ENCODE measurements at regions not wholly inside any gene's neighbourhood (a gene's known extent, or its start where the extent isn't known, plus 50 kb on each side); places are given as distances from the start of the nearest gene placed in this dataset.
"Not testable (repeated sequence)": the region's sequence is repeated elsewhere in the genome, so short reads cannot be mapped to it uniquely, and the experiment has no call there.

DNA sequence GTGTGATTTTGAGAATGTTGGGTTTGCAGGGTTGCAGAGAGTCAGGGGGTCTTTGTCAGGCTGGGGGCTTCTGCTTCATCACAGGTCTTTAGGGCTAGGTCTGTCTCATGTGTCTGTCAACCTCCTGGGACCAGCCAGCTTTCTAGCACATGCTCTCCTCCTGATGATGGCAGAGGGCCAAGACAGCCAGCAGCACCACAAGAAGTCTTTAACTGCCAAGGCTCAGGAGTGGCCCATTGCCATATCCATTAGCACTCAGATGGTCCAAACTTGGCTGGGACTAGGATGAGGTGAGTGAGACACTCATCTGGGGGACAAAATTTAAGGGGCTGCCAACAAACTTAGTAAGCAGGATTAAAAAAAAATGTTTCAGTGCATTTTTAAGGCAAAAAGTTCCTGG is 384.2 kb upstream of the CDH10 start:
- FAIRE-seq (no peak), DNase-seq (ENCODE audit: low spot score) (peak; percentile 9)

DNA sequence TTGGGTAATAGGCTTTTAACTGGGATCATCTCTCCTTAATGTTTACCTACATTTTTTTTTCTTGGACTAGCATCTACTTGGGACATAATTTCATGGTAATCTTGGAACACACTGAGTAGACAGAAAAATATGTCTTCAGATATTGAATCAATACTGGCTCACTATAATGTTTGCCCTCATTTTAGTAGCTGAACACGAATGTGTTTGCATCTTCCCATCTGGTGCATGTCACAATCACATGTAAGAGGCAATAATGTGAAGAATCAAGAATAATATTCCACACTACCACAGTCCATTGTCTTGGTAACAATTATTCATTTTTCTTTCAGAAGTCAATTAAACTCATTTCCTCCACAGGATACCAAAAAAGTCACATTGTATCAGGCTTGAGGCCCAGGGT is 382.7 kb upstream of the CDH10 start:
- FAIRE-seq (no peak), DNase-seq (ENCODE audit: low spot score) (no peak)

DNA sequence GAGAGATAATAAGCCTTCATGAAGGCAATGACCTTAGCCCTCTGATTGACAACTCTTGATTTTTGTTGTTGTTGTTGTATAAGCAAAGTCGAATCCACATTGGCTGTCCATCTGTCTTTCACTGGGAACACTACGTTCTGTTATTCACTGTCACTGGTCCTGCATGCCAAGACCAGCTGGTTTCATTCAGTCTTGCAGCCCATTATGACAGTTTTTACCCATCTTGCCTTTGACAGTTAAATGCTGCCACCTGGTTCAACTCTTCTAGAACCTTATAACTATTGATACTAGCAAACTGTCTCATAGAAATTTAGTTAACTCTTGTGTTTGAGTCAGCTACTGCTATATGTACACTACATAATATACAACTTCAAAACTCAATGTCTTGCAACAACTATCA is 382.3 kb upstream of the CDH10 start:
- no peak for FAIRE-seq
- DNase-seq (ENCODE audit: low spot score): no peak

DNA sequence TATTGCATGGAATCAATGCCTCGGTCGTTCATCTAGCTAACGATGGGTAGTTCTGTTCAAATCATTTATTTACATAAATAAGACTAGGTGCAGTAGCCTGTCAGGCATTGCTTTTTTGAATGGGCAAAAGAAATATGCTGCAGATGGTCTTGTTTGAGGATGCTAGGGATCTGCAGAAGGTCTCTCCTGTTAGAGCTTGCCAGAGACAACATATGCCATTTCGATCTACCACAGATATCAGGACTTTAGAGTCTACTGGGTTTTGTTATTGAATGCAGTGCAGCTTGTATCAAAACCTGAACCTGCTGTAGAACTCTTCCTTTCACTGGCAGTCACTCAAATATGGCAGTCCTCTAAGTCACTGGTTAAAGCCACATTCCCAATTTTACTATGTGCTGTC is 381.1 kb upstream of the CDH10 start:
- no peak for DNase-seq (ENCODE audit: low spot score)
- FAIRE-seq: no peak

DNA sequence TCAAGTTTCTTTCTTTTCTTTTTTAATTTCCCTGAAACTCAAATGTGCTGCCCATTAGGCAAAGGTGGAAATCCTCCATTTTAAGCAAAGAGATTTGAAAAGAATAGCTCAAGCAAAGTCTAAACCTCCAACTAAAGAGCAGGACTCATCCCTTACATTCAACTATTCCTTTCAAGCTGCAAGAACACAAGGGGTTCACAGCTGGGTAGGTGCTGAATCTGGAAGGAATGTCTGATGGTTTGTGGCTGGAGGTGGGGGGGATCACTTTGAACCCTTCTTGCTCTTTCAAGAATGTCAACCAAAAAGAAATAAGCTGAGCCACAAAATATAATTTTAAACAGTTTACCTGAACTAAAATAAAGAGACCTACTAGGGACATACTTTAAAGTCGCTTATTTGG is 375.7 kb upstream of the CDH10 start:
- DNase-seq (ENCODE audit: low spot score): no peak
- no peak for FAIRE-seq

DNA sequence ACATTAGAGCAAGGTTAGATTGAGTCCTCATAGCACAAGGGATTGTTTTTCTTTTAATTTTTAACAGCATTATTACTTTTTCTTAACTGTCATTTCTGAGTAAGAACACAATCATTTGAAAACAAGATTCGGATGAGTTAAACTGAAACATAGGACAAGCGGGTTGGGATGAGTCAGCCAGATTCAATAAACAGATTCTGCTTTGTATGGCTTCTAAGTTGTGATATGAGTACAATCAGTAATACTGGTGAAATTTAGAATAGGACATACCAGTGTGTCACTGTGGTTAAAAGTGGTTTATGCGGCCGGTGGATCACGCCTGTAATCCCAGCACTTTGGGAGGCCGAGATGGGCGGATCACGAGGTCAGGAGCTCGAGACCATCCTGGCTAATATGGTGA is 364.3 kb upstream of the CDH10 start:
- no peak for FAIRE-seq
- no peak for DNase-seq (ENCODE audit: low spot score)

DNA sequence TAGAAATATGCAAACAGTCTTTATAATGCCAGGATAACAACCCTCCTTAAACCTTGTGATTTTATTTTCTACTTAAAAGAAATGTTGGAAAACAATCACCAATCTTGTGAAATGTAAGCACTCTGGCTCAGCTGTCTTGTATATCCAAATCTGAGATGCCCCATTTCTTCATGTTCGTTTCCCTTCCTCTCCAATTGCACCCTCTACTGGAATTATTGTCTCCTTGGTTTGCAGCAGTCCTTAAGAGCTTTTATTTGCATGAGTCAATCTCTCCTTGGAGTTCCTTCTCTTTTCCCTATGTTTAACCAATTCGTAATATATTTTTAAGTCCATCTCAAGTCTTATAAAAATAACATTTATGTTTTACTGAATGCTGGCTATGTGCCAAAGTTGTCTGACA is 362.0 kb upstream of the CDH10 start:
- DNase-seq (ENCODE audit: low spot score): peak; percentile 12
- no peak for FAIRE-seq

DNA sequence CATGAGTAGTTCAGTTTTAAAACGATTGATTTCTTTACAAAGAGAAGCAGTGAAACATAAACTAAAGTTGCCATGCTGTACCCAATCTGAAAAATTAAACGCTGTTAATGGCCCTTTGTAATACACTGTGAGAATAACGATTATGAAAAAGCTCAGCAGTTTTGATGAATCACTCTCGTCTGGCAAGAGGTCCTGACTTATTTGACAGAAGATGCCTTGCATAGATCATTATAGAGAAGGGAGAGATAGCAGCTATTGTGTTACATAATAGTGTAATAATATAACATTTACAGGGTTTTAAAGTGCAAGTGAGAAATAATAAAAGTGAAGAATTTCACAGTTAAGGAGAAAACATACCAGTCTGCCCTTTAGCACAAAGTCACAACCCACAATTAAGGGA is 361.5 kb upstream of the CDH10 start:
- DNase-seq (ENCODE audit: low spot score) (no peak), FAIRE-seq (no peak)

DNA sequence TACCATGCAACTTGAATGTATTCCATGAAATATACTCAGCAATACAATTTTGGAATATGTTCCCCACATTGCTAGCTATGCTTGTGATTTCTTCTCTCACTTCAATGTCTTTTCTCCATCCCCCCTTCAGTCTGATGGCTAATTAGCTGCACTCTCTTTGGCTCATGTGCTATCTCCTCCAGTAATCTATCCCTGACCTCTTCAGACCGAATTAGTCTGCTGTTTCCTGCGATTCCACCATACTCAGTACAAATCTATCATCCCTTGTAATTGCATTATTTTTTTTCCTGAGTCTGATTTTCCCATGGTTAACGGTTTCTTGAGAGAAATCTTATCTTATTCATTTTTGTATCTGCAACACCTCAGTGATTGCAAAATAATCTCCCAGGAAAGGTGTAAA is 360.7 kb upstream of the CDH10 start:
- FAIRE-seq: no peak
- no peak for DNase-seq (ENCODE audit: low spot score)

DNA sequence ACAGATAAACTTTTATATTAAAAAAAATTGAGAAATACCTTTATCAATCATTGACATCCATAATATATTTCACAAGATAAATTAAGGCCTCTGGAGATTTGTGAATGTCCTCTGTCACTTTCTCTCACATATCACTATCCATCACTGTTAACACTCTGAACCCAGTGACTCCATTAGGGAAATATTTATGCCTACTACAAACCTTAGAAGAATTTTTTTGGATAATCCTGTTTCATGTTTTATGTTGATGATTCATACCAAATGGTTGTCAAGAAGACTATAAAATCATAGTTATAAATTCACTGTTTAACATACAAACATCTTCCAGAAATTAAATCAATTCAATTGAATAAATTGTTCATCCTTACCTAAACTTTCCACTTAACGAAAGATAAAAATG is 357.6 kb upstream of the CDH10 start:
- DNase-seq (ENCODE audit: low spot score) (no peak), FAIRE-seq (no peak)

DNA sequence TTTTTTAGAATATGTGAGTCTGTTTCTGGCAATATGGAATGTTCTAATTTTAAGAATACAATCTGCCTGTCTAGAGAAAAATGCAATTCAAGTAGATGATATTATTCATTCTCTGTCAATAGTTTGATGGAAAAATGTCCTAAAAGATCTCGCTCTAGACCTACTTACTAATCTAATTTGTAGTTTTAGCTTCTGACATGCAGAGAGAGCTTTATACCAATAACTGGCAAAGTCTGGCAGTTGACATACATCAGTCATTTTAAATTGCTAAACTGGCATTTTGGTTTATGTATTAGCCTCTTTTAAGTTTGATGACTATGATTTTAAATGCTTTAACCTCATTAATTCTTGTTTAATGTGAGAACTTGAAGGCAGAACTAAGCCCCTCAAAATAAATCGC is 355.0 kb upstream of the CDH10 start:
- FAIRE-seq: no peak
- DNase-seq (ENCODE audit: low spot score): no peak

DNA sequence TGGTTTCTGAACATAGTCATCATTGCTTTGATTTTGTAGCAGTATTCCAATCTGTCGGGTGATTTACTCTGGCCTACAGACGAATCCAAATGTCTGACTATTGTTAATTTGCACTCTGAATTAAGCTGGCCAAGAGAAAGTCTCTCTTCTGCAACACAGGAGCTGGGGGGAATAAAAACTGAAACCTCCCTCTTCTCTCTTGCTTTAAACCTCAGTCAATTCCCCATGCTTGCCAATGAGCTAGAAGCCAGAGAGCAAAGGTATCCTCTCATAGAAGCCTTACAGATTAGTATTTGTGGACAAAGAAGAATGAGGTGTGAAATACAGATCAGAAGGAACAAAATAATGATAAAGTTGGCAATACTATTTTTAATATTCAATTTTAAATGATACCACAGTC is 353.9 kb upstream of the CDH10 start:
- FAIRE-seq: no peak

DNA sequence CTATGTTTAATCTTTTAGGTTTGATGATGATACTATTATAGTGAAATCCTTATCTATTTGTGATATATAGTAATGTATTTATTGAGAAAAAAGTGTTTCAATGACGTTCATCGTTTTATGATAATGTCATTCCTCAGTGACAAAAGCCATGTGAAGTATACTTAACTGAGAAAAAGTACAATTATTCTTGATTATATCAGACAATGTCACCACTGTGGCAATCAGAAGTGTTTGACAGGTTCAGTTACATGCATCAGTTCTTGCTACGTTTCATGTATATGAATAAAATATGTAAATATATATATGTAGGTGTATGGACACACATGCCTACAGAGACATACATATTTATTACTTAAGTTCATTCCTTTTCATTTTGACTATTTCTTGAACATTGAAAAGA is 341.5 kb upstream of the CDH10 start:
- FAIRE-seq (no peak), DNase-seq (ENCODE audit: low spot score) (no peak)

More for the DNA sequence above, 353.9 kb upstream of the CDH10 start:
- no peak for DNase-seq (ENCODE audit: low spot score)

DNA sequence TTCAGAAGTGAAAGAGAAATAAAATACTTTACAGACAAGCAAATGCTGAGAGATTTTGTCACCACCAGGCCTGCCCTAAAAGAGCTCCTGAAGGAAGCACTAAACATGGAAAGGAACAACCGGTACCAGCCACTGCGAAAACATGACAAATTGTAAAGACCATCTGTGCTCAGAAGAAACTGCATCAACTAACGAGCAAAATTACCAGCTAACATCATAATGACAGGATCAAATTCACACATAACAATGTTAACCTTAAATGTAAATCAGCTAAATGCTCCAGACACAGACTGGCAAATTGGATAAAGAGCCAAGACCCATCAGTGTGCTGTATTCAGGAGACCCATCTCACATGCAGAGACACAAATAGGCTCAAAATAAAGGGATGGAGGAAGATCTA is 333.8 kb upstream of the CDH10 start:
- not testable (repeated sequence) for FAIRE-seq; DNase-seq (ENCODE audit: low spot score)

DNA sequence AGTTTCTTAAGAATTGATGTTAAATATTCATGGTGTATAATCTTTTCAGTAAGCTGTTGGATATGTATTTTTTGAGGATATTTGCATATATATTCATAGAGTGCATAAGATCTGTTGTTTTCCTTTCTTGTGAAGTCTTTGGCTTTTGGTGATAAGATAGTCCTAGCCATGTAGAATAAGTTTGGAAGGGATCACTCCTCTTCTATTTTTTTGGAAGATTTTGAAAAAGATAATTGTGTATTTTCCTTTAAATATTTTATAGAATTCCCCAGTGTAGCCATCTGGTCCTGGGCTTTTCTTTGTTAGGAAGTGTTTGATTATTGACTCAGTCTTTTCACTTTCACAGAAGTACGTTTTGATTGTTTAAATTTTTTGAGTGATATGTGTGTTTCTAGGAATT is 318.8 kb upstream of the CDH10 start:
- FAIRE-seq: no peak
- no peak for DNase-seq (ENCODE audit: low spot score)

DNA sequence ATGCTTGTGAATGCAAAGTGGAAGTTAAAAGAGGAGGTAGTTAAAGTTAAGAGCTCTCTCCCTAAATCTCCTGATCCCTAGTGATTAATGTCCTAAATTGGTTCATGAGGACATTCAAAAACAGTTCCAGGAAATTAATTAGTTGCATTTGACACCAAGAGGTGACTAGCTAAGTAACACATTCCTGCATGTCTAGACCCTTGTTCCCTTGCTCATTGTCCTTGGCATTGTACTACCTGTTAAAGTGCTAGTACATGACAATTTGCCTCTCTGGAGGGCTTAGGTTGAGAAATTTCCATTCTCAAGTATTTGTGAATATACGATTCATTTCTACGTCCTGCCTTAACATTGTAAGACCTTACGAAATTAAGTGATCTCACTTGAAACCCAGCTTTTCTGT is 278.6 kb upstream of the CDH10 start:
- FAIRE-seq: no peak

DNA sequence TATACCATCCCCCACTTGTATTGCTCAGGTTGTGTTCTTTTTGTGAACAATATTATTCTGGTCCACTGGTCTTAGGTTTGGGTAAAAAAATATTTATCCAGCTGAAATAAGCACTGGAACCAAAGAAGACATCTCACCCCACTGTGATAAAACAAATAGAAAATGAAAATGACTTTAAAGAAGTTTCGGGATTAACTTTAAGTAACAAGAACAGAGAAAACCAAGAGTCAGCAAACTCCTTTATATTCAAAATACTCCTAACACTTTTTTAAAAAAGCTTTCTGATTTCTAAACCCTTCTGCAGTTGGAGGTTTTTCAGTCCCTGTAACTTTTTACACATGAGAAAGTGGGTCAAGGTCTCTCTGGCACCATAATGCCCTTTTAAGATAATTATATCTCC is 273.9 kb upstream of the CDH10 start:
- FAIRE-seq: no peak

More for the DNA sequence above, 278.6 kb upstream of the CDH10 start:
- no peak for DNase-seq (ENCODE audit: low spot score)

DNA sequence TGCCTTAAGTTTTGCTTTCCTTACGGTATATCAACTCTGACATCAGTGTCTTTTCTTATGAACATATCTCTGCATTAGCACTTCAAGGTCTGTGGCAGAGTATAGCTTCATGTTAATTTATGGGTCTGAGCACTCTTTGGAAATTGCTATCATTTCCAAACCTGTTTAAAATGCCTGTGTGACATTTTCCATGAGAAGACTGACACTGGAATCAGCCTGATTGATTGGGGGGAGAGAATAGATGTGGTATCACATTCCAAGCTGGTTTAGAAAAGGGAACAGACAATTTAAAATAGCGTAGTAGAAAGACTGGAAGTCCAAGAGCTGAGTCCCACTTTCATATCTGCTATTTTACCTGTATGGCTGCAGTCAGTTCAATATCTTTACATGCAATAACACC is 272.1 kb upstream of the CDH10 start:
- DNase-seq (ENCODE audit: low spot score) (no peak), FAIRE-seq (no peak)

More for the DNA sequence above, 273.9 kb upstream of the CDH10 start:
- DNase-seq (ENCODE audit: low spot score): no peak

DNA sequence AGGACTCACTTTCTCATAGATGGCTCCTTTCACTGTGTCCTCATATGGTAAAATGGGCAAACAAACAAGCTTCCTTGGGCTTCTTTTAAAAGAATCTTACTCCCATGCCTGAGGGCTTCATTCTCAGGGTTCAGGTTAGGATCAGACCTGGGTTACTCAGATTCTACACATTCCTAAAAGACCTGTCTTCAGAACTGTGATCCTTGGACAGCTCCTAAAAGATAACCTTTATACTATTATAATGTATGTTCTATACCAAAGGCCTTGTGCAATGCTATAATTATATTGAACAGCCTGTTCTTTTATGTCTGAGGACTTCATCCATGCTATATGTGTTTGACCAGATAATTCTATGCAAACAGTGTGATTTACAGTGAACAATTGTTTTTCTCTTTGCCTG is 264.4 kb upstream of the CDH10 start:
- DNase-seq (ENCODE audit: low spot score) (no peak), FAIRE-seq (no peak)

DNA sequence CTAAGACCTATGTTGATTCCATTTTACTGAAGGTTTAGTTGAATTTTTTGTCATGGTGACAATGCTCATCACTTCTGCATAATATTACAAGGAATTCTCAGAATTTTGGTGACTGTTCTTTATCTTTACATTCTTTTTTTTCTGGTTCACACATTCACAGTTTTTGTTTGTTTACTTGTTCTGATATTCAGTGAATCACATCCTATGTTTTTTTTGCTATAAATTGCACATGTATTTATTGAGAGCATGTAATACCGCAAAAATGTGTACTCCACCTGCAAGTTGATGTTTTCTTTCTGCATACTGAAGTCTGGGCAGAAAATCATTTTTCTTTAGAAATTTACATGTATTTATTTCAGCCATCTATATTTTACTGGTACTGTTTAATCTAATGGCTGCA is 261.9 kb upstream of the CDH10 start:
- DNase-seq (ENCODE audit: low spot score) (no peak), FAIRE-seq (no peak)

DNA sequence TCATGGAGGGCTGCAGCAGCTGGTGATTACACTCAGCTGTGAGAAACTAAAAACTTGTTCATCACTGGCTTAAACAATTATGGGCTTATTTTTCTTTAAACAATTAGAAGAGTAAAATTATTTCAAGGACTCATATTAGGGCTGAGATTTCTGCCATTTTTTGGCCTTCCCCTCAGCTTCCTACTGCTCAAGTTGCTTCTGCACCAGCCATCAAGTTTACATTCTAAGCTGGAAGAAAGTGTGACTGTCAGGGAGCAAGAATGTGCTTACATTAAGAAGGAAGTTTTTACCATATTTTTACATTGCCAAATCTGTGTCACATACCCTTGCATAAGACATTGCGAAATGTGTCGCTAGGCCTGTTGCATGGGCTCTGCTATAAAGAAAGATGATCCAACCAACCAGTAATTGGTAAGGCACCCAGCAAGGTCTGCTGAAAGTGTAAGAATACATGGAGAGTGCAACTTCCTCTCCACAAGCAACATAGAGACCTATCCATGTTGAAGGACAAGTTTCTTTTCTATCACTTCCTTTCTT is 260.3 kb upstream of the CDH10 start:
- DNase-seq (ENCODE audit: low spot score): no peak
- no peak for FAIRE-seq

DNA sequence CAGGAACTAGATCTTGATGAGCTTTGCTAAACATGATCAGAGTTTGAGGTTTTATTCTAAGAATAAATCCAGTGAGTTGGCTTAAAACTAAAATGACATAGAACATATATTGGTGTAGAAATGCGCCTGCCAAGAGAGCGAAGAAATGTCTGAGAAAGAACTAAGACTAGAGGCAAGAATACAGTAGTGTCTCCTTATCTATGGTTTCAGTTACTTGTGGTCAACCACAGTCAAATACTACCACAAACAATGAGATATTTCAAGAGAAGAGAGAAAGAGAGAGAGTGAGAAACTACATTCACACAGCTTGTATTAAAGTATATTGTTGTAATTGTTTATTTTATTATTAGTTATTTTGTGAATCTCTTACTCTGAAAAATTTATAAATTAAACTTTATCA is 254.4 kb upstream of the CDH10 start:
- DNase-seq (ENCODE audit: low spot score): no peak
- FAIRE-seq: no peak

DNA sequence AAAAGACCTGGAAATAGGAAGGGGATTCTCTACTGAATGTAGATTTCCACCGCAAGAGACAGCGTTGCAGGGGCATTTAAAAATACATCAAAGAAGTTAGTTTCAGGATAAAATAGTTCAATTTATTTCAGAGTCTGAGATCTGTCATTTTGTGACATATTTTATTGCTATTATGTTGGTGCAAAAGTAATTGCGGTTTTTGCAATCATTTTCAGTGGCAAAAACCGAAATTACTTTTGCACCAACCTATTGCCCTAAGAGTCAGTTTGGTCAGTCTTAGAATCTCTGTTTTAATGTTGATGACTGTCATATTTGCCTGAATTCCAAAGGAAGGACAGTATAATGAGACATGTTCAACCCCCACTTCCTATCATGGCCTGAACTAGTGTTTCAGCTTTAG is 219.5 kb upstream of the CDH10 start:
- no peak for FAIRE-seq
- DNase-seq (ENCODE audit: low spot score): no peak

DNA sequence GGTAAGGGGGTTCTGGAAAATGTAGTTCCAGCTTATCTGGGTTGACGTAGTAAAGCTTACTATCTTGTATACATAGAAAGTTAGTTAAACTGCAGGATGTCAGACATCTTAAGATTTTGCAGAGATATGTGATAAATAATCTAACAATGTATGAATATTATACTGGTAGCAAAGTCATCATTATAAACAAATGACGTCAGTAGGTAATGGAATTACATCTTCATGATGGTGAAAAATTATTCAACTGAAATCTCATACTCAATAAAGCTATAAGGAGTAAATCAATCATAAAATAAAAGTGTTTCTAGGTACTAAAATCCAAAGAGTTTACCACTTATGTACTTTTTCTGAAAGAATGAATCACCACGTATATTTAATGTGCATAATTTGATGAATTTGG is 217.3 kb upstream of the CDH10 start:
- FAIRE-seq (no peak), DNase-seq (ENCODE audit: low spot score) (no peak)

Measured in urothelium cell line (cell line).